ENCODE measurements at regions not wholly inside any gene's neighbourhood (a gene's known extent, or its start where the extent isn't known, plus 50 kb on each side); places are given as distances from the start of the nearest gene placed in this dataset.

- TF ChIP-seq CTCF (IDR thresholded peaks at IDR 0.05), result no peak
- TF ChIP-seq POLR2A (IDR thresholded peaks at IDR 0.05), result no peak
These were observed 107.7 kb upstream of the LRPAP1 start for GRCh38 chr4:3639613-3640586.
